Femur (tissue), 1 donor: ENCODE measurements at regions not wholly inside any gene's neighbourhood (a gene's known extent, or its start where the extent isn't known, plus 50 kb on each side); places are given as distances from the start of the nearest gene placed in this dataset.

Experiments used
- DNase-seq: peaks from one replicate; pipeline ENCODE4 v3.0.0-alpha.2; 2017

DNA sequence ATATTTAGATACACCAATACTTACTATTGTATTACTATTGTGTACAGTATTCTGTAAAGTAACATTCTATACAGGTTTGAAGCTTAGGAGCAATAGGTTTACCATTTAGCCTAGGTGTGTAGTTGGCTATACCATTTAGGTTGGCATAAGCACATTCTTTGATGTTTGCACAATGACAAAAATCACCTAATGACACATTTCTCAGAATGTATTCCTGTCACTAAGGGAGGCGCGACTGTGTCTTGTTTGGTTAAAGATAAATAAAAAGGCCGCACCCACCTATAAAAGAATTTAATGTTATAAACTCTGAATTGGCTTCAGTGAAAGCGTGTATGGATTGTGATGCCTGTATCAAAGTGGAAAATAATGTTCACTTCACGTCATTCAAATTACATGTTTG is 1815.4 kb upstream of the CDH6 start:
- DNase-seq: no peak

DNA sequence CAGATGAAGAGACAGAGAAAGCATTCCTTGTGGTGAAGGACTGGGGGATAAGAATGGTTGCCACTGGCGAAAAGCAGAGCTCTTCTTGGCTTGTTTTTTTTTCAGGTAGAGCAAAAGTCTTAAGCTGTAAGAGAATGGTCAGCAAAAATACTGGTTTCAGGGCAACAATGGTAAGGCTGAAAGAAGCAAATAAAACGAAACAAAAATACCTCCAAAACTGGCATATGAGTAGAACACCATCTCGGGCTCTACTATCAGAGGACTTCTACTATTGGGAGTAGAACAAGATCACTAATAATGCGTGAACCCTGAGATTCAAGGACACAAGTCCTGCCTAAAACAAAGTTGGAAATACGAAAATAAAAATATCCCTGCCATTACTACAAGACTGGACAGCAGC is 1823.2 kb upstream of the CDH6 start:
- no peak for DNase-seq

DNA sequence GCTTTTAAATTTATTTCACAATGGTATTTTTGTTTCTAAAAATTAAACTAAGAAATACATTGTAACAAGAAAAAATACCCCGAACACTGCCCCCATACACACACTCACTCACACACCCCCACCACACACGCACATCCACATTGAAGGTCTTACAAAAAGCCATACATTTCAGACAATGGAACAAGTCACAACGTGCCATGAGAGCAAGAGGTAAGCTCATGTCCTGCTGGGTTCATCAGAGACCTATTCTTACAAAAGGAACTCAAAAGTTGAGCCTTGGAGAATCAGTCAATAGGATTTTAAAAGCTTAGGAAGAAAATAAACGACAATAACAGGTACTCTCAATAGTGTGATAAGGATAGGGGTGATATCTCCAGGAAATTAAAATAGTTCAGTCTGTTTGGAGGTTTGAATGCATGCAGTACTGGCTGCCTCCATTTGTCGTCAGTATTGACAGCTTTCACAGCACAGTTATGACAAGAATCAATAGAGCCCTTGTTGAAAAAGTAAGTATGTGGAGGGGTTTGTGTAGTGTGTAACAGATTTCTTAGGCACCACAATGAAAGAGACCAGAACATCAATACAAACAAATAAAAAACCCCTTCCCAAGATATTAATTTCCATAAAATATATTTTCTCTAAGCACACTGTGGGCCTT is 1826.2 kb upstream of the CDH6 start:
- no peak for DNase-seq

DNA sequence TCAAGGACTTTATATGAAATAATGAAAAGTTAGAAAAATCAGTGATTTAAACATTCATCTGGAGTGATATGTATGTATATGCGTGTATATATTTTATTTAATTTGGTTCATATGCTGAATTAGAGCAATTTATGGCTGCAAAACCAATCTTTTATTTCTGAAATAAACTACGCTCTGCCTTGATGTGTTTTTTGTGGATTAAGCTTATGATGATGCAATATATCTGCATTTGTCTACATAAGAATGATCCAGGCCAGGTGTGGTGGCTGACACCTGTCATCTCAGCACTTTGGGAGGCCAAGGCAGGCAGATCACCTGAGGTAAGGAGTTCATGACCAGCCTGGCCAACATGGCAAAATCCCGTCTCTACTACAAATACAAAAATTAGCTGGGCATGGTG is 1842.3 kb upstream of the CDH6 start:
- no peak for DNase-seq

DNA sequence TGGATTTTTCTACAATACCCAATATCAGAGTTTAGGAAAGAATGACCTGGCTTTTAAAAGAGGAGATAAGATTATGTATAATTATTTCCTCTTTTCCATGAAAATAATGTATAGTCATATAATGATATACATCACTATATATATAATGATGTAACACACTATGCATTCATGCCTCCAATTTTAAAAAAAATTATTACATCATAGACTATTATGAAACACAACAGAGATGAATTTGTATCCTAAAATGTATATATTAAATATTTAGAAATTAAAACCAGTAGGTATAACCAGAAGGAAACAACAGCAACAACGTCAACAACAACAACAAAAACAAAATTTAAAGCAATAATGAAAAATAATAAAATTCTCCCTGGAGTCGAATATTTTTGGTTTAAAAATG is 1856.5 kb upstream of the CDH6 start:
- DNase-seq: no peak

DNA sequence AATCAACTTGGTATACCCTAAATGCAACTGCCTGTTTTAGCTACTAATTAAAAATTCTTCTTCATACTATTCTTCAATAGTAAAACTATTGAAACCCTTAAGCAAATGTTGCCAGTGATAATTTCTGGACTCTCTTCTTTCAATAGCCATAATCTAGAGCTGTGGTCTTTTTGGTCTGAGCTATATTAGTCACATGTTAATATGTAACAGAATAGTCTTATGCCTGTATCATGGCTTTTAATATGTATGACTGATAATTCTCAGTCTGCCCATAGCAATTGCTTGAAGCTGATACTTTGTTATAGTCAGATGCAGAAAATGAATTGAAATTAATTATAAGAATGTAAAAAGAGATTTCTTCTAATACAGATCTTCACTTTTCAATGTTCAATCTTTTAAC is 1871.9 kb upstream of the CDH6 start:
- DNase-seq: no peak

DNA sequence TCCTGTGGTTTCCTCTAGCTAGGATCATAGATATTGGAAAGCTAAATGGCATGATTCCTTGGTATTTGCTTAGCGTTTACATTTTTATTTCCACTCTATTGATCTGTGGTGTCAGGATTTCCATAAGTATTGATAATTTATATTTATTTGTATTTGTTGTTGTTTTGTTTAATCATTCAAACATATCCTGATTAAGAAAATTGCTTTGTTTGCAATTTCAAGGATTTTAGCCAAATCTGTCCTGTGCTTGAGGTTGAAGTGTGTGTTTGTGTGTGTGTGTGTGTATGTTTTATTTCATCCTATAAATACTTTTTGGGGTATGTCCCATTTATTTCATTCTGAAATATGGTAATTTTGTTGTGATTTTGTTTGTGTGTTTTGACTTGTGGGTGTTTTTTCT is 1884.1 kb upstream of the CDH6 start:
- DNase-seq: no peak

DNA sequence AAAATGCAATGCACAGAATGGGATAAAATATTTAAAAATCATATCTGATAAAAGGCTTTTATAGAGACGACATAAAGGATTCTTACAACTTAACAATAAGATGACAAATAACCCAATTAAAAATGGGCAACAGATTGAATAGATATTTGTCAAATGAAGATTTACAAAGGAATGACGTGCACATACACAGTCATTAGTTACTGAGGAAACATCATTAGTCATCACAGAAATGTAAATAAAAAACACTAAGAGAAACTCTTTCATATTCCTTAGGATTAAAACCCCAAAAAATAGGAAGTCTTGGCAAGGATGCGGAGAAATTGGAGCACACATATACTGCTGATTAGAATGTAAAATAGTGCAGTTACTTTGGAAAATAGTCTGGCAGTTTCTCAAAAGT is 1886.0 kb upstream of the CDH6 start:
- no peak for DNase-seq

DNA sequence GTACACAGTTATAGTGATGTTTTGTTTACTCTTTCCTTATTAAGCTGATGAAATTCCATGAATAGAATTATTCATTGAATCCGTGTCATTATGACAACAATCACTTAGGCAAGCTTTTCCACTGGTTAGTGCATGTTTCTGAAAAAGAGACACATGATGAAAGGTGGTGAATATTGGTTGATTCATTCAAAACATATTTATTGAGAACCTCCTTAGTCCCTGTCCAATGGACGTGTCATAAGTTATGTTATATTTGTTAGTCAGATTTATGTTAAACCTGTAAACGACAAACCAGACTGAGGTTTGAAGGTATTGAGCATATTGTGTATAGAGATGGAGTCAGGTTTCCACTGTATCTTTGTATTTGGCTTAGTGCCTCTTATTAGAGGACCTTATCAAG is 1888.9 kb upstream of the CDH6 start:
- no peak for DNase-seq

DNA sequence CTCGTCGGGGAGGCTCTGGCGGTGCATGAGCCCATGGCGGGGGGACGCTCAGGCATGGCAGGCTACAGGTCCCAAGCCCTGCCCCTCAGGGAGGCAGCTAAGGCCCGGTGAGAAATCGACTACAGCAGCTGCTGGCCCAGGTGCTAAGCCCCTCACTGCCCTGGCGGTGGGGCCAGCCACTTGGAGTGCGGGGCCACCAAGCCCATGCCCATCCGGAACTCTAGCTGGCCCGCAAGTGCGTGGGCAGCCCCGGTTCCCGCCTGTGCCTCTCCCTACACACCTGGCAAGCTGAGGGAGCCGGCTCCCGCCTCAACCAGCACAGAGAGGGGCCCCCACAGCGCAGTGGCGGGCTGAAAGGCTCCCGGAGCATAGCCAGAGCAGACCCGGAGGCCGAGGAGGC is 1896.9 kb upstream of the CDH6 start:
- no peak for DNase-seq

DNA sequence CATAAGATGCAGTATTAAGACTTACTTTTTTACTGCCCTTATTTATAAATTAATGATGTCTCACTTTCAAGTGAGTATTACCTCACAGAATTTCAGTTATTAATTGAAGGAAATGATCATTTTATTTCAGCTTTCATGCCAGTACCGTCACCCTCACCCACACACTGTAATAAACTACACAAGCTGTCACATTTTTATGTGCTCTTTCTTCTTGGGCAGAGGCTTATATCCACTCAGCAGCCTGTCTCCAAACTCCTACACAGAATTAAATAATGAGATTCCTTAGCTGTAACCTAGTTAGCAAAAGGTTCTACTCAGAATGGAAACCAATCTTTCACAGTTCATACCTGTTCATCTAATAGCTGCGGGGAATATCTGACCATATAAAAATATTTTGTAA is 1915.8 kb upstream of the CDH6 start:
- DNase-seq: no peak

DNA sequence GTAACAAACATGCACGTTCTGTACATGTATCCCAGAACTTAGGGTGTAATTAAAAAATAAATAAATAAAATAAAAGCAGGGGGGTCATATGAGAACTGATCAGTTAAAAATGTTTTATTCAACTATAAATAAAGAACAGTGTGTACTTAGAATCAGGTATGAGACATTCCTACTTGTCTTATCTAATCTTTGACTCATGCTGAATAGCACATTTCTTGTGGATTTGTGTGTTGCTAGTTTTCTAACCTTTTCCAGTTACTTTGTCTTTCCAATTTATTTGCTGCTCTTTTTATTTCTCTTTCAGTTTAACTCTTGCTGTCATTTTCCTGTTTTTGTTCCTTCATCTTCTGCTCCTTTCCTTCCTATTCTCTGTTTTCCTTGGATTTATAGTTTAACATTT is 1917.1 kb upstream of the CDH6 start:
- no peak for DNase-seq

DNA sequence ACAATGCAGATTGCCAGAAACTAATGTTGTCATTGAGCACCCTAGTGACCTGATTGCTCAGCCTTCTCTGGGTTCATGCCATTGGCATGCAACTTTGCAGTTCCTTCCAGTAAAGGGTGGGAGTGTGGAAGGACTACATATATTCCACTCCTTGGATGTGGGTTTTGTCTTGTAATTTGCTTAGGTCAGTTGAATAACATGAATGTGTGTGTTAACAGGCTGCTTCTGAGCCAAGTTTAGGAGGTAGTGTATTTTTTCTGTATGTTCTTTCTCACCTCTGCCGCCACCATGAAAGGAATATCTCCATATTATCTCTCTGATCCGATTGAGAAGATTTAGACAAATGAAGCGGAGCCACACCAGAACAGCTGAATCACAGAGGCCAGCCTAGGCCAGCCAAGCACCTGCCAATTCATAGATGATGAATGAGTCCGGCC is 1929.6 kb upstream of the CDH6 start:
- DNase-seq: peak; percentile 40

DNA sequence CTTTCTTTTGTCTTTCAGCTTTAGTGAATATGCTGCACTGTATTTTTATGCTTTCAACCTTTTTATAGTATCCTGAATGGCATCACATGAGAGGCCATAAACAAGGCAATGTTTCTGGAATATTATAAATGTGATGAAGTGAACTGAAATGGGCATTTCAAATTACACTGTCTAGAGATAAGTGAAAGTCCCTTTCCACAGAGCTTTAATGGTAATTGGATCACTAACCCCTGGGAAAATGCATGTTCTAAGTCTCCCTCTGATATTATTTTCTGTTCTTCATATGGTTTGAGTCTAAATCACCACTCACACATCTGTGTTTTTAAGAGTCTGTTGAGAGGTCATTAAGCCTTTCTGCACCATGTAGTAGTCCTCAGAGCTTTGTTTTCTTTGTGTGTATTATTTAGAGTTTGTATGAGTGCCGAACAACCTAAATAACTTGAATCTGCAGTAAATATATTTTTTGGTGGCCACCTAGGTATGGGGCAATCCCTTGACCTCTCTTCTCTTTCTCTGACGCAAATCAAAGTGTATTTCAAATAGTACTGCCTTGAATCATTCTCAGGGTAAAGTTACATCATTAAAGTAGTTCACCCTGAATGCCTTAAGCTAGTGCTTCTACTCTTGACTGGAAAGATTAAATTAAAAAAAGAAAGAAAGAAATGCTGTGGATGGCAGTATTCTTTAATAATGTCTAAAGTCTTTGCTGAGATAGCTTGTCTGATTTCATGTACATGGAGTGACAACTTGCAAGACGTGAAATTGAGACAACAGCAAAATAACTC is 1931.0 kb upstream of the CDH6 start:
- no peak for DNase-seq

DNA sequence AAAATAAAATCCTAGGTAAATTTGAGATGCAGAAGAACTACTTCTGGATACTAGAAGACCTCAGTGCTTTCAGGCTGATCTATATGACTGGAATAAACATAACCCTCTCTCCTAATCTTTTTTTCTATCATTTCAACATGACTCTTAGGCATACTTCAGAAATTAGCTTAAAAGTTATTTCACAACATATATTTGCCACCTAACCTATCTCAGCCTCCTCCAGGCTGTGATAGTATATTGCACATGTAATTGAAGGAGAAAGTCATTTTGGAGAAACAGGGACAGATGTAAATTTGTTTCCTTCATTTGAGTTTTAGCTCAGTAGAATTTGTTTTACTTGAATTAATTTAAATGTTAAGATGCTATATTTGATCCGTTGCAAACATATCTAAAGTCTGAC is 1932.3 kb upstream of the CDH6 start:
- no peak for DNase-seq

DNA sequence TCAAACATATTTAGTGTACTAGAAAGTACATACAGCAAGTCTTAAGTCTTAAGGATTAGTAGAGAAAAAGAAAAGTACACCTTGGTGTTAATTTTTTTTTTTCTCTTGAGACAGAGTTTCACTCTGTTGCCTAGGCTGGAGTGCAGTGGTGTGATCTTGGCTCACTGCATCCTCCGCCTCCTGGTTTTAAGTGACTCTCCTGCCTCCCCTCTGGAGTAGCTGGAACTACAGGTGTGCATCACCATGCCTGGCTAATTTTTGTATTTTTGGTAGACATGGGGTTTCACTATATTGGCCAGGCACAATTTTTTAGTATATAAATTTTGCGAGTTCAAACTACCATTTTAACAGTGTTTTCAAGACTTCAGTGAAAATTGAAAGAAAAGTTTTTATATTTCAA is 1941.1 kb upstream of the CDH6 start:
- DNase-seq: no peak

DNA sequence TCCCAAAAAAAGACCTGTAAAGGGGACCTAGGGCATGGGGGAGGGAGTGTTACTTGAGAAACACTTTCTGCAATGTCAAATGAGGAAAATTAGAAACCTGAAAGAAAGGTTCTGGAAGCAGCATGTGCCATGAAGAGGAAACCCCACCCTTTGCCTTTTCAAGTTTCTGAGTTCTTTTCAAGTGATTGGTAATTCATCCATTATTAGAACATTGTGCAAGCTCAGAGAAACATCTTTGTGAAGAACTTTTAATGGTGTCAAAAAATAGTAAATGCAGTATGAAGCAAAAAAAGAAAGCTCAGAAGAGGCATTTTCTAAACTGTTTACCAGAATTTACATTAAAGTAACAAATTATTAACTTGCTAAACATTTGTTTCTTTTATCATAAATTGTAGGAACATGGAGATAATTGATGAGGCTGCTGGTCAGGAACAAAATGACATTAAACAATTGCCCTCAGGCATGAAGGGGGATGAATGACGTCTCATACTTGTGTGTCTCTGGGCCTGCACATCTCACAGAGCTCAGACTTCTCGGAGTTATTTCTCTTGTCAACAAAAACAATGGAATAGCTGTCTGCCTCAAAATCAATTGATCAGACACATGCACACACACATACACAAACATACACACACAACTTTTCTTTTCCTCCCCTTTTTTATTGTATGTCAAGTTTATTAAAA is 1946.0 kb upstream of the CDH6 start:
- DNase-seq: no peak

DNA sequence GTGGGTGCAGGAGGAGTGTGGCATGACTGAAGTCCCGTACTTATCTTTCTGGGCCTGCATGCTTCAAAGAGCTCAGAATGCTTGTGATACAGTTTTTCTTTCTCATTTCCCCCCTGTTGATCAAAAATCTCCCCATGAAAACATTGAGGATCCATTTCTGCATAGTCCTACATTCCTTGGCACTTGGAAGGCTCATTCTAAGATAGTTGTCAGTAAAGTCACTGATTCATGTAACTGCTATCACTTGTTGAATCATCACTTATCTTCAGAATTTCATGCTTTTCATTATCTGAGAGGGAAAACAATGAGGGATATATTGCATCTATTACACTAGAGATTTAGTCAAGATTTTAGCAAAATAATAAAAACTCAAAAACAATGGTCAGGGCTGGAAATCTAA is 1953.1 kb upstream of the CDH6 start:
- no peak for DNase-seq

DNA sequence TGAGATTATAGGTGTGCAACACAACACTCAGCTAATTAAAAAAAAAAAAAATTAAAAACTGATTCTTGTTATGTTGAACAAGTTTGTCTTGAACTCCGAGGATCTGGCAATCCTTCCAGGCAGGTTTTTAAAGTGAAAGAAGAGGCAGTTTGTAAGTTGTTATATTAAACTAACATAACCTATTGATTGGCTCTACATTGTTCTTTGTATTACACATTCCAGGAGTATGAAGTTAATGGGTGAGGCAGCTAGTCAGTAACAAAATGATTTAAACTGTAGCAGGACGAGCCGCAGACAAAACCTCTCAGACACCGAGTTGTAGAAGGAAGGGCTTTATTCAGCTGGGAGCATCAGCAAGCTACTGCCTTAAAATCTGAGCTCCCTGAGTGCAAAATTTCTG is 1953.9 kb upstream of the CDH6 start:
- no peak for DNase-seq

DNA sequence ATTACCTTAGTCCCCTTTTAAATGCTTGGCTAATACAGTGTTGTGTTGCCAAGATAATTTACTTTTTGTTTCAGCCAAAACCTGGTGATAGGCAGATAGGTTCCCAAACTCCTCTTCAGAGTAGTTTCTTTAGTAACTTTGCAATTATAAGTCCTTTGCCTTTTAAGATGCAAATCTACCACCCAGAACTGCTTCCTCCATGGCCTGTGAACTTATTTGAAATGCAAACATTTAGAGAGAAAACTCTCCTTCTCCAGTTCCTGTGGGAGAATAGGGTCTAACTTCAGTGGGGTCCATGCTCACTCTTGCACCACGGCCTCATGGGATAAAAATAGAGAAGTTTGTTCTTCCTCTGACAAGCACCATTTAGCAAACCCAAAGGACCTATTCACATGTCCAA is 1955.4 kb upstream of the CDH6 start:
- DNase-seq: no peak

DNA sequence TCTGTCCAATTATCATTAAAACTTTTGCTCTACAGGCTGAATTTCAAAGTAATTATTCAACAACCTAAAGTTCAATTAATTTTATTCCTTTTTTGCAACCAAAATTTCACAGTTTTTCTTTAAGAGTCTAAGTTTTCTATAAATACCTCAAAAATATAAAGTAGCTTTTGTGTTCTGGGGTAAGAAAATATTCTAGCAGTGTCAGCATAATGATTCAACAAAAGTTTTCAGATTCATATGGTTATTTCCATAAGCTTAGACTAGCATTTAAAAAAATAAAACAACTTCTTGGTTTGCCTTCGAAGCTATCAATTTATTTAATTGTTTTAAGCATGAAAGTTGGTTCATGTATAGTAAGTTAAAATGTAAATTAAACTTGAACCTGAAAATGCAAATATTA is 1962.3 kb upstream of the CDH6 start:
- DNase-seq: no peak

DNA sequence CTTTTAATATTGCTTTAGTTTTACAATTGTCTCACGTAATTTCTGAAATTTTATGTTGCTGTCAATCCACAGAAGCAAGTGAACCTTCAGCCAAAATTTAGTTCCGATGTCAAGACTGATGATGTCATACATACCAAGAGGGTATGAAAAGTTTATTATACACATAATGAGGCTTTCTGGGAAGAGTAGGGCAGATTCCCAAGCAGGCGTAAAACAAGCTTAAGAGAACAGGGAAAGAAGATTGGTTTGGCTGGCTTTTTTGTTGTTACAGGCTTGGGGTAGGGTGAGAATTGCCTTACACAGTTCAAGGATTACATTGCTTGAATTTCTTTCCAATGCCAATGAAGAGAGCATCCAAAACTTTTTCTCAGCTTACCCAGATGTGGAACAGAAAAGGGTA is 1962.9 kb upstream of the CDH6 start:
- DNase-seq: peak; percentile 23

DNA sequence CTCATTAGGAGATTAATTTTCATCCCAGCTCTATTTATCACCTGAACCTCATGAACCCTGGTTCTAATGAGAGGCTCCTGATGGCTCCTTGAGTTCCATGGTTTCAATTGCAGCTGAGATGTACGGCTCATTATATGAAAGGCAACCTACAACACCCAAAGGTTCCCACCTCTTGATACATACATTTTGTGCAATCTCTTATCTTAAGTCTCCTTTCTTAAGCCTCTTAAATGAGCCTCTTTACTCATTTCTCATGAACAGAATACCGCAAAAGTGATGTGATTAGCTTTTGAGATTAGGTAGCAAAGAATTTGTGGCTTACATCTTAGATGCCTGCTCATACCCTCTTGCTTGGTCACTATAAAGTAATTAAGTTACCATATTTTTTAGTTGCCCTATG is 1964.0 kb upstream of the CDH6 start:
- DNase-seq: no peak

DNA sequence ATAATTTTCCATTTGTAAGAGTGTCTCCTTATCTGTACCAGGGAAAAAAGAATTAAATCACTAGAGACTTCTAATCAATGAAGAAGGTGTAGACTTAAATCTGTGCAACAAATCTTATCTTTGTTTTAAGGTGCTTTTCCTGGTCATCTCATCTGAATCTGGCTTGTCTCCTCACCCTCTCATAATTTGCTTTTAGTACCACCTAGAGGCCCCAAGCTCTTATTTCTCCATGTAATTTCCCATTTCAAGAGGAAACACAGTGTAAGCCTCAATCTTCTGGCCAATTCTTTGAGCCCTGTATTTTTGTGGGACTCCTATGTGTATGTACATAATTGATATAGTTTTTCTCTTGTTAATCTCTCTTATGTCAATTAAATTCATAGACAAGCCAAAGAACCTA is 1975.3 kb upstream of the CDH6 start:
- no peak for DNase-seq
